ENCODE measurements at regions not wholly inside any gene's neighbourhood (a gene's known extent, or its start where the extent isn't known, plus 50 kb on each side); places are given as distances from the start of the nearest gene placed in this dataset.

DNA sequence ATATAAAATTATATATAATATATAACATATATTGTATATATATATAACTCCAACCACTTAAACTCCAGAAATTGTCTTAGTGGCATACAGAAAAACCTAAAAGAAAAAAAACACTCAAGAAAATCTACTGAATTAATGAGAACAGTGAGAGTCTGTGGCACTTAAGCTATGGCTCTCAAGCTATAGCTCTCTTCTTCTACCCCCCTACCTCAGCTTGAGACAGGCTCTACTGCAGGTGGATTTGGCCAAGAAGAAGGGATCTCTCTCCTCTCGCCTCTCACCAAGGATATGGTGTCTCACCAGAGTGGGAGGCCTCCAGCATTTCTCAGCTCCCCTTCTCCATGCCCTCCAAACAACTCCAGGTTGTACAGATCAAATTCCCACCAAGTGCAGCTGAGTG lies 64.5 kb upstream of the DAB2 start:
- no peaks in the 10 kb centered on the region for H3K36me3 ChIP-seq (ENCODE audit: control insufficient read depth, insufficient read depth, low read length)
- FAIRE-seq (no peak), DNase-seq (ENCODE audit: low read depth) (no peak)
- TF ChIP-seq, protein P1, sequence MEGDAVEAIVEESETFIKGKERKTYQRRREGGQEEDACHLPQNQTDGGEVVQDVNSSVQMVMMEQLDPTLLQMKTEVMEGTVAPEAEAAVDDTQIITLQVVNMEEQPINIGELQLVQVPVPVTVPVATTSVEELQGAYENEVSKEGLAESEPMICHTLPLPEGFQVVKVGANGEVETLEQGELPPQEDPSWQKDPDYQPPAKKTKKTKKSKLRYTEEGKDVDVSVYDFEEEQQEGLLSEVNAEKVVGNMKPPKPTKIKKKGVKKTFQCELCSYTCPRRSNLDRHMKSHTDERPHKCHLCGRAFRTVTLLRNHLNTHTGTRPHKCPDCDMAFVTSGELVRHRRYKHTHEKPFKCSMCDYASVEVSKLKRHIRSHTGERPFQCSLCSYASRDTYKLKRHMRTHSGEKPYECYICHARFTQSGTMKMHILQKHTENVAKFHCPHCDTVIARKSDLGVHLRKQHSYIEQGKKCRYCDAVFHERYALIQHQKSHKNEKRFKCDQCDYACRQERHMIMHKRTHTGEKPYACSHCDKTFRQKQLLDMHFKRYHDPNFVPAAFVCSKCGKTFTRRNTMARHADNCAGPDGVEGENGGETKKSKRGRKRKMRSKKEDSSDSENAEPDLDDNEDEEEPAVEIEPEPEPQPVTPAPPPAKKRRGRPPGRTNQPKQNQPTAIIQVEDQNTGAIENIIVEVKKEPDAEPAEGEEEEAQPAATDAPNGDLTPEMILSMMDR (IDR thresholded peaks at IDR 0.05; ENCODE audit: insufficient read depth, low read length, severe bottlenecking) = no peak
- H3K27me3 ChIP-seq (ENCODE audit: control insufficient read depth, insufficient read depth, low read length) = peaks cover 3% of the 10 kb centered on the region
- no peak overlapping the region for H3K4me3 ChIP-seq (ENCODE audit: low read depth, low read length)

DNA sequence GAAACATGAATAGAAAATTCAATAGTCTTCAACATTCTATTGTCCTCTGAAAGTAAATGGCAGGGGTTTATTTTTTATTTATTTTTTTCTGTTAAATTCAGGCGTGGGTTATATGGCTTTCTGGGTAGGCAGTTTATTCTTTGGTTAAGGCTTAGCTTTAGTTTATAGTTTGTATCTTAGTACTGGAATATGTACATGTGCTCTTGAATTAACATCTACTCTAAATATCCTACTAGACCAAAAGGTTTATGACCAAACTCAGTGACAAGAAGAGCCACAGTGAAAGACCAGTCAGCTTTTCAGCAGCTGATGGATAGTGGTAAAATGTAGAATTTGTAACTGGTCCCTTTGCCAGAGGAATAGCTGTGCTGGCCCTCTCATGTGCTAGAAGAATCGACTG lies 62.0 kb upstream of the DAB2 start:
- H3K36me3 ChIP-seq (ENCODE audit: control insufficient read depth, insufficient read depth, low read length) = no peaks in the 10 kb centered on the region
- no peak for DNase-seq (ENCODE audit: low read depth)
- peaks cover 3% of the 10 kb centered on the region for H3K27me3 ChIP-seq (ENCODE audit: control insufficient read depth, insufficient read depth, low read length)
- no peak overlapping the region for H3K4me3 ChIP-seq (ENCODE audit: low read depth, low read length)
- no peak for FAIRE-seq
- TF ChIP-seq, protein P1 (IDR thresholded peaks at IDR 0.05; ENCODE audit: insufficient read depth, low read length, severe bottlenecking) = no peak

DNA sequence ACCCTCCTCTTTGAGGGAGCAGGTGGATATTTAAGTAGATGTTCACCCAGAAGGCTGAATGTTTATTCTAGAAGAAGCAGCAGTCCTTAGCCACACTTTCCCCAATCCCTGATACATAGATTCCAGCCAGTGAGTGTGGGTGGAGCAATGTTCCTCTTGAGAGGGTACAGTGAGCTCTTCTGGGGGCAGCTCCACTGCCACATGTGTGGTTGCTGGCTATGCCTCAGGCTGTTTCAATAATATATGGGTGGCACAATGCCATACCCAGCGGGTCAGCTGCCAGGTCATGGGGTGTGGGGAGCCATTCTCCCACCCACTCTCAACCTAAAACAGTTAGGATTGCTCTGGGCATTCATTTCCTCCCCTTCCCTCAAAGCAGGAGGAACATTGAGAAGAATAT lies 61.6 kb upstream of the DAB2 start:
- no peaks in the 10 kb centered on the region for H3K36me3 ChIP-seq (ENCODE audit: control insufficient read depth, insufficient read depth, low read length)
- DNase-seq (ENCODE audit: low read depth) = no peak
- peaks cover 3% of the 10 kb centered on the region for H3K27me3 ChIP-seq (ENCODE audit: control insufficient read depth, insufficient read depth, low read length)
- FAIRE-seq = no peak
- TF ChIP-seq, protein P1 (IDR thresholded peaks at IDR 0.05; ENCODE audit: insufficient read depth, low read length, severe bottlenecking) = no peak
- no peak overlapping the region for H3K4me3 ChIP-seq (ENCODE audit: low read depth, low read length)

DNA sequence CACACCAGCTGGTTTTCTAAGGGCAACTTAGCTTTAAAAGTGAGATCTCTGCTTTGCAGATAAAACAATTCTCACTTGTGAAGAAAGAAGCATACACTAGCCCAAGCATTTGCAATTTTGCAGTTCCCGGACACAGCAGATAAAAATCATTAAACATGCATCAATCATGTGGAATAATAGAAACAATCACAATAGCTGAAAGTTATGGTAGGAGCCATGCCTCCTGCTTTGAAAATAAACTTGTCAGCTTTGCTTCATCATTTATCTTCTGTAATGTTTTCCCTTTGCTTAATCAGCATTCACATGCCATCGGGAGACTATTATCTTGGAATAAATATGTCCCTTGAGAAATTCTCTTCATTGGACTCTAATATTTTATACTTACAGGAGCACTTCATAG lies 60.3 kb upstream of the DAB2 start:
- FAIRE-seq = no peak

DNA sequence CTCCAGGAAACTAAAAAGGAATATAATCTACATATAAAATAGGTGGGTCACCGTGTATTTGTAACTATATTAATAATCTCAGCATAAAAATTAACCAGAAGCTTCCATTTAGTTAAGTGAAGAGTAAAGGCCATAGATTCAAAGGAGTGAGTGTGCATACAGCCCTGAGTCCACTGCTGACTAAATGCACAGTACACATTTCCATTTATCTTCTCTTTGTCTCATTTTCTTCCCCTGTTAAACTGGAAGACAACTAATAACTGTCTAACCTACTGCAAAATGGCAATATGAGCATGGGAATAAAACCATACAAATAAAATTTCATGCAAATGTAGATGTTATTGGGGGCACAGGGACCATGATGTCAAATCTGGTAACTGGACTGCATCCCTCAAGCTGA lies 59.9 kb upstream of the DAB2 start:
- no peak overlapping the region for H3K4me3 ChIP-seq (ENCODE audit: low read depth, low read length)
- H3K27me3 ChIP-seq (ENCODE audit: control insufficient read depth, insufficient read depth, low read length) = peaks cover 3% of the 10 kb centered on the region
- DNase-seq (ENCODE audit: low read depth) (no peak), FAIRE-seq (no peak)
- no peaks in the 10 kb centered on the region for H3K36me3 ChIP-seq (ENCODE audit: control insufficient read depth, insufficient read depth, low read length)
- TF ChIP-seq, protein P1 (IDR thresholded peaks at IDR 0.05; ENCODE audit: insufficient read depth, low read length, severe bottlenecking) = no peak

More for the DNA sequence above, 60.3 kb upstream of the DAB2 start:
- peaks cover 3% of the 10 kb centered on the region for H3K27me3 ChIP-seq (ENCODE audit: control insufficient read depth, insufficient read depth, low read length)
- TF ChIP-seq, protein P1 (IDR thresholded peaks at IDR 0.05; ENCODE audit: insufficient read depth, low read length, severe bottlenecking) = no peak
- no peak for DNase-seq (ENCODE audit: low read depth)
- no peaks in the 10 kb centered on the region for H3K36me3 ChIP-seq (ENCODE audit: control insufficient read depth, insufficient read depth, low read length)
- no peak overlapping the region for H3K4me3 ChIP-seq (ENCODE audit: low read depth, low read length)

DNA sequence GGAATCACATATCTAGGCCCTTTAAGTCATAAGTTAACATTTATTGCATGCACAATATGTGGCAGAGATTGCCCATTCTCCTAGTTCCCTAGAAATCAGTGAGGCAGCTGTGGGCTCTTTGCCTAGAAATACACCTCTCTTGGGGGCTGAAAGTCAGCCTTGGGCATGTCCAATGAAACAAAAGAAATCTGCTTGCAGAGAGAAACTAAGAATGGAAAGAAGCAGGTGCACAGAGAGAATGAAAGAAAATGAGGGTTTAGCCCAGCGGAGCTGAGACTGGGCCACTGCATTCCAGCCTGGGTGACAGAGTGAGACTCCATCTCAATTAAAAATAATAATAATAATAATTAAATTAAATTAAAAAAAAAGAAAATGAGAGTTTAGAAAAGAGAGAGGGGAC lies 57.3 kb upstream of the DAB2 start:
- H3K27me3 ChIP-seq (ENCODE audit: control insufficient read depth, insufficient read depth, low read length) = peaks cover 3% of the 10 kb centered on the region
- TF ChIP-seq, protein P1 (IDR thresholded peaks at IDR 0.05; ENCODE audit: insufficient read depth, low read length, severe bottlenecking) = no peak
- H3K4me3 ChIP-seq (ENCODE audit: low read depth, low read length) = no peak overlapping the region
- DNase-seq (ENCODE audit: low read depth) (no peak), FAIRE-seq (no peak)
- no peaks in the 10 kb centered on the region for H3K36me3 ChIP-seq (ENCODE audit: control insufficient read depth, insufficient read depth, low read length)

Measured in bronchial epithelial cell (primary cell).